ENCODE measurements at regions not wholly inside any gene's neighbourhood (a gene's known extent, or its start where the extent isn't known, plus 50 kb on each side); places are given as distances from the start of the nearest gene placed in this dataset.

GRCh38 chr3:170784406-170784805, 85.6 kb downstream of the RPL22L1 start:
- no peak for TF ChIP-seq POLR2AphosphoS5 (IDR thresholded peaks at IDR 0.05; ENCODE audit: low read depth, low read length)
- no peak for TF ChIP-seq TAF1 (IDR thresholded peaks at IDR 0.05; ENCODE audit: borderline replicate concordance, low read depth, low read length)
- TF ChIP-seq POLR2A (IDR thresholded peaks at IDR 0.05; ENCODE audit: low read depth, low read length) = no peak
